GM23338 (cell line): ENCODE measurements at regions not wholly inside any gene's neighbourhood (a gene's known extent, or its start where the extent isn't known, plus 50 kb on each side); places are given as distances from the start of the nearest gene placed in this dataset.

Experiments
- ATAC-seq: fragments of 200-7000 bp; cut with Tn5 transposase; 3 replicates; pipeline ENCODE4 v1.9.1; 2020
- DNase-seq: peaks from one replicate; pipeline ENCODE4 v3.0.0-alpha.2; 2015; ENCODE audit warnings: low spot score
- H2AFZ ChIP-seq: fragments of 200-600 bp; sonication (generic); 2 replicates; pipeline ENCODE4 v1.8.0; 2016; ENCODE audit warnings: antibody characterized with exemption, mild to moderate bottlenecking, moderate library complexity
- H3F3A ChIP-seq: fragments of 200-600 bp; sonication (generic); replicated peaks from 2 replicates; pipeline ENCODE4 v1.8.0; 2017; ENCODE audit warnings: antibody characterized with exemption, mixed run types, low read depth
- H3K27ac ChIP-seq: fragments of 200-600 bp; sonication (generic); 2 replicates; pipeline ENCODE4 v1.6.1; 2016; ENCODE audit warnings: low read depth
- H3K27me3 ChIP-seq: fragments of 200-600 bp; sonication (generic); 2 replicates; pipeline ENCODE4 v1.8.0; 2016; ENCODE audit warnings: mild to moderate bottlenecking, mixed run types, moderate library complexity; ENCODE audit not compliant: insufficient read depth
- H3K36me3 ChIP-seq: fragments of 200-600 bp; sonication (generic); 2 replicates; pipeline ENCODE4 v1.8.0; 2016; ENCODE audit warnings: mild to moderate bottlenecking; ENCODE audit not compliant: insufficient read depth
- H3K4me1 ChIP-seq: fragments of 200-600 bp; sonication (generic); 2 replicates; pipeline ENCODE4 v1.8.0; 2016; ENCODE audit warnings: mild to moderate bottlenecking, moderate library complexity; ENCODE audit not compliant: insufficient read depth
- H3K4me2 ChIP-seq: fragments of 200-600 bp; sonication (generic); 2 replicates; pipeline ENCODE4 v1.7.1; 2017; ENCODE audit warnings: mixed run types
- H3K4me3 ChIP-seq: fragments of 200-600 bp; sonication (generic); 2 replicates; pipeline ENCODE4 v1.6.1; 2016; ENCODE audit warnings: mixed run types
- H3K79me2 ChIP-seq: fragments of 200-600 bp; sonication (generic); replicated peaks from 2 replicates; pipeline ENCODE4 v1.8.0; 2017; ENCODE audit warnings: mild to moderate bottlenecking; ENCODE audit not compliant: insufficient read depth
- H3K9me2 ChIP-seq: fragments of 200-600 bp; sonication (generic); 2 replicates; pipeline ENCODE4 v1.8.0; 2017; ENCODE audit not compliant: insufficient read depth
- H4K20me1 ChIP-seq: fragments of 200-600 bp; sonication (generic); replicated peaks from 2 replicates; pipeline ENCODE4 v1.8.0; 2017; ENCODE audit warnings: mild to moderate bottlenecking; ENCODE audit not compliant: insufficient read depth
- H3K27ac Mint-ChIP-seq: 2 replicates; pipeline ENCODE4 v1.8.0; 2020; ENCODE audit warnings: inconsistent platforms, mild to moderate bottlenecking, moderate library complexity, mixed read lengths
- H3K27me3 Mint-ChIP-seq: 3 replicates; pipeline ENCODE4 v1.8.0; 2022; ENCODE audit warnings: low read depth, mild to moderate bottlenecking, moderate library complexity, mixed read lengths, inconsistent platforms; ENCODE audit not compliant: insufficient read depth, poor library complexity
- H3K36me3 Mint-ChIP-seq: 3 replicates; pipeline ENCODE4 v1.8.0; 2021; ENCODE audit warnings: low read depth, mild to moderate bottlenecking, inconsistent platforms, moderate library complexity, mixed read lengths
- H3K4me1 Mint-ChIP-seq: 3 replicates; pipeline ENCODE4 v1.8.0; 2020; ENCODE audit warnings: mild to moderate bottlenecking, inconsistent platforms, mixed read lengths
- H3K4me3 Mint-ChIP-seq: 3 replicates; pipeline ENCODE4 v1.8.0; 2021; ENCODE audit warnings: moderate library complexity, mild to moderate bottlenecking, inconsistent platforms, mixed read lengths
- H3K9me3 Mint-ChIP-seq: 3 replicates; pipeline ENCODE4 v1.8.0; 2020; ENCODE audit warnings: moderate library complexity, mild to moderate bottlenecking, inconsistent platforms, mixed read lengths
- CREB1 ChIP-seq: fragments of 250-450 bp; sonication (Bioruptor Pico); IDR thresholded peaks from 2 replicates; pipeline ENCODE4 v1.5.0; 2020; ENCODE audit warnings: low read depth, mild to moderate bottlenecking, moderate library complexity
- CTCF ChIP-seq, 2 experiments: fragments of 200-600 bp in 1 of 2; sonication (generic) in 1 of 2; conservative IDR thresholded peaks; 2 replicates each; pipeline versions ENCODE4 v1.5.1 to v1.6.1; 2016 to 2017; ENCODE audit warnings: antibody characterized with exemption in 2 of 2, low read depth in 2 of 2, mild to moderate bottlenecking in 2 of 2, moderate library complexity in 1 of 2
- ETS1 ChIP-seq: IDR thresholded peaks from 2 replicates; pipeline ENCODE4 v1.6.1; 2016; ENCODE audit warnings: antibody characterized with exemption
- EZH2 ChIP-seq: fragments of 200-600 bp; sonication (generic); IDR thresholded peaks from one replicate; pipeline ENCODE4 v1.8.0; 2017; ENCODE audit warnings: antibody characterized with exemption, mild to moderate bottlenecking, low read depth; ENCODE audit not compliant: unreplicated experiment
- EZH2phosphoT487 ChIP-seq: fragments of 200-600 bp; sonication (generic); IDR thresholded peaks from one replicate; pipeline ENCODE4 v1.8.1; 2018; ENCODE audit warnings: antibody characterized with exemption; ENCODE audit not compliant: unreplicated experiment
- JUNB ChIP-seq: IDR thresholded peaks from one replicate; pipeline ENCODE4 v1.6.1; 2016; ENCODE audit warnings: antibody characterized with exemption; ENCODE audit not compliant: unreplicated experiment
- NANOG ChIP-seq: IDR thresholded peaks from 2 replicates; pipeline ENCODE4 v1.6.1; 2016; ENCODE audit warnings: antibody characterized with exemption, borderline replicate concordance
- POLR2AphosphoS5 ChIP-seq: IDR thresholded peaks from 2 replicates; pipeline ENCODE4 v1.6.1; 2016; ENCODE audit warnings: antibody characterized with exemption, low read depth
- STAT1 ChIP-seq: IDR thresholded peaks from one replicate; pipeline ENCODE4 v1.6.1; 2016; ENCODE audit warnings: antibody characterized with exemption; ENCODE audit not compliant: unreplicated experiment
- ZNF114 ChIP-seq: fragments of 250-450 bp; sonication (Bioruptor Pico); IDR thresholded peaks from 2 replicates; pipeline ENCODE4 v1.5.0; 2020; ENCODE audit warnings: mild to moderate bottlenecking, moderate library complexity
- ZNF331 ChIP-seq: fragments of 250-450 bp; sonication (Bioruptor Pico); IDR thresholded peaks from 2 replicates; pipeline ENCODE4 v1.5.0; 2020; ENCODE audit warnings: low read depth, mild to moderate bottlenecking, moderate library complexity
- ZNF462 ChIP-seq: fragments of 250-450 bp; sonication (Bioruptor Pico); IDR thresholded peaks from 2 replicates; pipeline ENCODE4 v1.5.0; 2020; ENCODE audit warnings: mild to moderate bottlenecking, moderate library complexity

GRCh38 chr2:194345347-194345746 lies 1311.7 kb upstream of the SLC39A10 start:
- no peaks in the 10 kb centered on the region for H3K27me3 Mint-ChIP-seq
- ATAC-seq = no peak
- Histone ChIP-seq H4K20me1 (no peaks in the 10 kb centered on the region), H2AFZ (no peak overlapping the region), H3K79me2 (no peaks in the 10 kb centered on the region), H3K36me3 (no peaks in the 10 kb centered on the region), H3K4me3 (no peak overlapping the region), H3K27ac (no peak overlapping the region), H3K9me2 (no peaks in the 10 kb centered on the region), H3F3A (no peaks in the 10 kb centered on the region), H3K4me2 (no peak overlapping the region), H3K4me1 (no peaks in the 10 kb centered on the region), H3K27me3 (no peaks in the 10 kb centered on the region)
- H3K9me3 Mint-ChIP-seq = no peaks in the 10 kb centered on the region
- H3K4me1 Mint-ChIP-seq = no peaks in the 10 kb centered on the region
- no peak overlapping the region for H3K4me3 Mint-ChIP-seq
- H3K27ac Mint-ChIP-seq = no peak overlapping the region
- H3K36me3 Mint-ChIP-seq = no peaks in the 10 kb centered on the region
- DNase-seq = no peak
- no peak for TF ChIP-seq CREB1 (CRISPR knock-in tag)

GRCh38 chr2:194343167-194343566 lies 1313.9 kb upstream of the SLC39A10 start:
- no peaks in the 10 kb centered on the region for H3K27me3 Mint-ChIP-seq
- H3F3A ChIP-seq = no peaks in the 10 kb centered on the region
- no peaks in the 10 kb centered on the region for H3K27me3 ChIP-seq
- peak overlapping the region; percentile 41; the same call in 1 of the 2 replicates for H3K27ac Mint-ChIP-seq
- H3K4me2 ChIP-seq = no peak overlapping the region
- no peak overlapping the region for H2AFZ ChIP-seq
- ATAC-seq = no peak
- no peaks in the 10 kb centered on the region for H3K9me2 ChIP-seq
- H3K4me3 ChIP-seq = no peak overlapping the region
- no peaks in the 10 kb centered on the region for H4K20me1 ChIP-seq
- H3K4me1 ChIP-seq = no peaks in the 10 kb centered on the region
- DNase-seq = no peak
- no peak overlapping the region for H3K4me3 Mint-ChIP-seq
- no peaks in the 10 kb centered on the region for H3K79me2 ChIP-seq
- H3K36me3 Mint-ChIP-seq = no peaks in the 10 kb centered on the region
- H3K27ac ChIP-seq = no peak overlapping the region
- H3K4me1 Mint-ChIP-seq = no peaks in the 10 kb centered on the region
- H3K9me3 Mint-ChIP-seq = no peaks in the 10 kb centered on the region
- no peaks in the 10 kb centered on the region for H3K36me3 ChIP-seq
- TF ChIP-seq JUNB (no peak), ETS1 (no peak), EZH2 (no peak), ZNF462 (CRISPR knock-in tag) (no peak), POLR2AphosphoS5 (no peak), ZNF114 (CRISPR knock-in tag) (no peak), NANOG (no peak), CREB1 (CRISPR knock-in tag) (no peak), ZNF331 (CRISPR knock-in tag) (no peak), EZH2phosphoT487 (no peak), CTCF (conservative IDR thresholded peaks at IDR 0.05; ENCODE audit: low read depth in 2 of 2) (no peak), STAT1 (no peak)
